Fibroblast of skin of scalp (primary cell): ENCODE measurements at regions not wholly inside any gene's neighbourhood (a gene's known extent, or its start where the extent isn't known, plus 50 kb on each side); places are given as distances from the start of the nearest gene placed in this dataset.

Source experiments
- DNase-seq: peaks from one replicate; pipeline ENCODE4 v3.0.0-alpha.2; 2013

DNA sequence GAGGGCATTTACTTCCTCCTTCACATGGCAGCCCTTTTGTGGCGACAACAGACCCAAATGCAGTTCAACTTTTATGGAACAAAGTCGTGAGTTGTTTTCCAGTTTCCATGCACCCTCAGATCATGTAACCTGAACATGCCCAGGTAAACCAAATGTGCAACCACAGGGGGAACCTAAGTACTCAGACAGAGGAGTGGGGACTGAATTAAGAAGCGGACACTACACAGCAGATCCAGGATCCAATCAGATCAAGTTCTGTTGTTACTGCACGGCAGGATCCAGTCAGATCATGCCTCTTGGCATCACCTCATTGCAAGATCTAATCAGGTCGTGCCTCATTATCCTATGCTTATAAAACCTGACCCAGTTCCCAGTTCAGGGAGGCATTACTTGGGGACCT is 115.7 kb downstream of the MATN1 start:
- no peak for DNase-seq

DNA sequence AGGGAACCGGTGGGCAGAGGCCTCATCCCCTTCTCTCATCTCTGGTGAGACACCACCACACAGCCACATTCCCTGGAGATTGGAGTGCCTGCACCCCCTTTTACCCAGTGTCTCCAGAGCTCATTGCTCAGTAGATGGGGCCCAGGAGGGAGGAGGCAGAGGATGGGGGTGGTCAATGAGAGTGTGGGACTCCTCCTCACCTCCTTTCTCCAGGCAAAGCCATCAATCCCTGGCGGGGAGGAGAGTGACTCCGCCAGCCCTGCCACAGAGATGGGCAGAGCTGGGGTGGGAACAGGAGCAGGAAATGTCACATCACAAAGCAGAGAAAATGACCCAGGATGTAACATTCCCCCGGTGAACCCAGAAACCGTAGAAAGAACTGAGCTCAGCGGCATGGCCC is 117.2 kb downstream of the MATN1 start:
- DNase-seq, result no peak

DNA sequence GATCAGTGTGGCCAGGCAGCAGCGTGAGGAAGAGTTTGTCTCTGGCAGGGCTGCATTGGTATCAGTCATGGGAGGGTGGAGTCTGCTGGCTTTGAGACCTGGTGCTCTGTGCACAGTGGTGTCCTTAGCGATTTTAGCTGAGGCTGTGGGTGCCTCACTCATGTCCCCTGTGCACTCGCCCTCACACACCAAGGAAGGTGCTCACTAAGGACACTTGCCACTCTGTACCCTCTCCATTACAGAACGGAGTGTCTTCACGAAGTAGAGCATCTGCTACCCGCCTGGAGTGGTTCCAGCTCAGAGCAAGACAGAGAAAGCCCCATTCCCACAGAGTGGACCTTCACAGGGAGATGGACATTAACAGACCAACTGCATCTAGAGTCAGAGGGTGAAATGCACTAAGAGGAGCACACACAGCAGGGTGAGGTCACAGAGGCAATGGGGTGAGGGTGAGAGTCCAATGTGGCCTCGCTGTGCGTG is 117.9 kb downstream of the MATN1 start:
- no peak for DNase-seq

DNA sequence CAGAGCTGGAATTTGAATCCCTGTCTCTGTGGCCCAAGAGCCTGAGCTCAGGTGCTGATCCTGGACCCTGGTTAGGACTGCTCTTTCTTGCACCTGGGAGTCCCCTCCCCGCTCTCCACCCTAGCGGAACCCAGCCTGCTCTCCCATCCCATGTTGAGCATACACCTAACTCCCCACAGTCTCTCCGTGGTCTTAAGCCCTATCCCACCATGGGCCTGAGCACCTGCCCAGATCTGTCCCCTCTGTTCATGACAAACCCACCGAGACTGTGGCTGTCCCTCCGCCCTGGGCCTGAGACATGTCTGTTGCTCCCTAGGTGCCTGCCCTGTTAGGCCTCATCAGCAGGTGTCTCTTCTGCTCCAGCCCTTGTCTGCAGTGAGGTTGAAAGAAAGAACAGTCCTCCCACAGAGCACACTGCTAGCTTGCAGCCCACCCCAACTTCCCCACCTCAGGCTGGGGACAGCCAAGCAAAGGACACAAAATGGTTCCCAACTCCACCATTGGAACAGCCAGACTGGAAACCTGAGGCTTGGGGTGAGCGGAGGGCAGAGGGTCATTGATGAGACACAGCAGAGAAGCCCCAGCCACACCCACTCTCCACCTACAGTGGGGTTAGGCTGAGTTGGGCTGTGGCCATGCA is 118.5 kb downstream of the MATN1 start:
- no peak for DNase-seq

DNA sequence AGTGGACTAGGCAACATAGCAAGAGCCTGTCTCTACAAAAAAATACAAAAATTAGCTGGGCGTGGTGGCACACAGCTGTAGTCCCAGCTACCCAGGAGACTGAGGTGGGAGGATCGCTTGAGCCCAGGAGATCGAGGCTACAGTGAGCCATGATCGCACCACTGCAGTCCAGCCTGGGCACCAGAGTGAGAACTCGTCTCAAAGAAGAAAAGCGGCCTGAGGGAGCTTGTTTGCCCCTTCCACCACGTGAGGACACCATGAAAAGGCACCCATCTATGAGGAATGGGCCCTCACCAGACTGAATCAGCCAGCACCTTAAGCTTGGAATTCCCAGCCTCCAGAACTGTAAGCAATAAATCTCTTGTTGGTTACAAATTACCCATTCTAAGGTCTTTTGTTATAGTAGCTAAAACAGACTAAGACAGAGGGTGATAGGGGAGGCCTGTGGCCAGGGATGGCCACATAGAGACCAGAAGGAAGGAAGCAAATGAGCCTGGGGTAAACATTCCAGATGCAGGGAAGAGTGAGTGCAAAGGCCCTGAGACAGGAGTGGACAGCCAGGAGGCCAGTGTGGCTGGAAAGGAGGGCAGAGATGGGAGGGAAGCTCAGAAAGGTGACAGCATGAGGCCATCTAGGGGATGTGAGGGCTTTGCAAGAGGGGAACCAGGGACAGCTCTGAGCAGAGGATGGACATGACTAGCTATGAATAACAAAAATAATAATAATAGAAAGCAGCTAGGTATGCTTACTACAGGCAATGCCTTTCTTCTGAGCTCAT is 120.1 kb downstream of the MATN1 start:
- no peak for DNase-seq

DNA sequence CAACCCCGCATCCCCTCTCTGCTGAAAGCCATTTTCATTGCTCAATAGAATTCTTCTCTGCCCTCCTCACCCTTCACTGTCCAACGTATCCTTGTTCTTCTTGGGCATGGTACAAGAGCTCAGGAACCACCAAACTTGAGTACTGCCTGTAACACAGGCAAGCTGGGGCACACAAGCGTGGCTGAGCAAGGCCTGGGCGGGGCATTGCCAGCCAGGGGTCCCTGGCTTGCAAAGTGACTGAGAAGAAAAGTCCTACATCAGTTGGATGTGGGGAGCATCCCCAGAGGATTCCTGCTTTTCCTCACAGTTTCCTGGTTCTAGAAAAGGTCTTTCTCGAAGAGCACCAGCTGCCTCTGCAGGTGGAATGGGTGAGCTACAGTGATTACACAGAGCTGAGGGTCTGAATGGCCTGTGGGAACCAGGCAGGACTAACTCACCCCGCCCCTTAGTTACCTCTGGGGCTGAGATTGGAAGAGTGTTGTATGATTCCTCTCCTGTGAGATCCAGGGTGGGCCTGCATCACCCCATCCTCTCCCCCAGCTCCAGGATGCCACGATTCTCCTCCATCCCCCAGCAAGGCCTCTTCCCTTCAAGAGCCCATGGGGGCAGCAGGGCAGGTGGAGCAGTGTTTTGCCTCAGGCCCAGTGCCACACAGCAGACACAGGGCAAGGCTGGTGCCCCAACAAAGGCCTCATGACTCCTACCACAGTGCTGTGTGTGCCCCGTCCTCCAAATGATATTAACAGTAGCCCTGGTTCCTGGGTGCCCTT is 121.9 kb downstream of the MATN1 start:
- DNase-seq, result no peak

DNA sequence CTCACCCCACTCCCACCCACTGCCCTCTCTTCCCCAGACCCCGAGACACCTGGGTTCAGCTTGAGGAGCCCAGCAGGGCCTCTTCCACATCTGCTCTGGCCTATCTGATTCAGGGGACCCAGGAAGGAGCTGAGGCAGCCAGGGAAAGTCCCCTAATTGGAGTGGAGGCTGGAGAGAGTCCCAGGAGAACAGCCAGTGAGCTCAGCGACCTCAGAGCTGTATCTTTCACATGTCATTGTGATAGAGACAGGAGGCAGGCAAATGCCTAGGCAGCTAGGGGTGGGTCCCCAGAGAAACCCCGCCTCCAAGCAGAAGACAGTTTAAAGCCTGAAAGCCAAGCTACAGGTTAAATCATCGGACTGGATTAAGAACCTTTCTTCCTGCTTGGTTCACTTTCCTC is 122.7 kb downstream of the MATN1 start:
- no peak for DNase-seq

DNA sequence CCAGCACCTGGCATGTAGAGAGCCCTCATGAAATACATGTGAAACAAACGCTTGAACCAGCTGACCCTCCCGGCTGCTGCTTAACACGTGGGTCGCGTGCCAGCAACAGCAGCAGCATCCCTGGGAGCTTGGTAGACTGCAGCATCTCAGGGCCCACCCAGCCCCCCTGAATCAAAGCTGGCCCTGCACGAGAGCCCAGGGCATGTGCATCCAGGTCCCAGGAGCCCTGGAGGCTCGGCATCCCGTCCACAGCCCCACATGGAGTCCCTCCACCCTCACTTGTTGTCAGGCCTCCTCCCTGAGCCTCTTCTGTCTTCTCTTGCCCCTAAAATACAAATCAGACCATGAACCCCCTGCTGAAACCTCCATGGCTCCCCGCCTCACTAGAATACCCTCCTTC is 123.1 kb downstream of the MATN1 start:
- DNase-seq, result no peak

DNA sequence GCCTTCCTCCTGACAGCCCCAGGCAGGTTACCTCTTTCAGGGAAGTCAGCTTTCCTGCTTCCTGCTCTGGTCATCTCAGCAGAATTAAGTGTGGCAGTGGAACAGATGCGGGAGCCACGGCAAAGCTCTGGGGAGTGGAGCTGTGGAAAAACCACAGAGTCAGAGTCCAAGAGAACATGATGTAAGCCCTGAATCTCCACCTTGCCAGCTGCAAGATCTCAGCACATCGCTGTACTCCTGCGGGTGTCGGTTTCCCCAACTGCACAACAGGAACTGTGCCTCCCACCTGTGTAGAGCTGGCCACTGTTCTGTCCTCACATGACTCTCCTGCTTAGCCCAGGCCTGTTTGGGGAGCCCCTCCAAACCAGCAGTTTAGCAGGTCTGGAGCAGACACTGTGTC is 123.7 kb downstream of the MATN1 start:
- no peak for DNase-seq

DNA sequence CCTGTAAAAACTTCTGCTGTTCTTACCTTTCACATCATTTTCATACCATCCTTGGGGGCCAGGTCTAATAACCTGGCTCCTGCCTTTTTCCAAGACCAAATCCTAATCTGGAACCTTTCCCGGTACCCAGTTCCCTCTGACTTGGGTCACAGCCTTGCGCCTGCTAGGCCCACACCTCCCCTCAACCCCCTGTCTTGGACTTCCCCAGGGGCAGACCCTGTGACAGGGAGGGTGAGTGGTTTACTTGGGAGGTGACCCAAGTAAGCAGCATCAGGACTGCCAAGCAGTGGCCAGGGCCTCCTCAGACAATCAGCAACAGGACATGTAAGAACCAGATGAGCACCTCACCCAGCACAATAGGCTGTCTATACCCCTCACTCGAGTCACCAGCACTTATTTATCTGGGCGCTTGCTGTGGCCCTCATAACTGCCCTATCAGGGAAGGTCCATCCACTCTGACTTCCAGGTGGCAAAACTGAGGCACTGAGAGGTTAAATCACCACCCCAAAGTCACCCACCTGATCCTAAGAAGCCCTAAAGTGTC is 124.7 kb downstream of the MATN1 start:
- DNase-seq, result no peak

DNA sequence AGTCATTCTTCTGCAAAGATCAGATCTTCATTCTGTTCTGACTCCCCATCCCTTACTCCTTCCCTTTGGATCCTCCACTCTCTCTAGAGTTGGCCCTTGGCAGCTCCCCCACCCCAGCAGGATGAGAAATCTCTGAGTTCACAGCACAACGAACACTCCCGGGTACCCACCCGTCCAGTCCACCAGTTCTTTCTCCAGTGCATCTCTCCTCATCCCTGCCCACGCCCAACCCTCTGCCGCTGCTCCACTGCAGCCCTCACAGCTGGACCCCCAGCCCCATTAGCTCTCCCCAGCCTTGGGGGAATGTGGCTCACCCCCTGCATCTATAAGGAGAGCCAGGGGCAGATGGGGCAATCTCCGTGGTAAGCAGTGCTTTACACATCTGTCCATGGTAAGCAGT is 125.7 kb downstream of the MATN1 start:
- DNase-seq, result no peak

DNA sequence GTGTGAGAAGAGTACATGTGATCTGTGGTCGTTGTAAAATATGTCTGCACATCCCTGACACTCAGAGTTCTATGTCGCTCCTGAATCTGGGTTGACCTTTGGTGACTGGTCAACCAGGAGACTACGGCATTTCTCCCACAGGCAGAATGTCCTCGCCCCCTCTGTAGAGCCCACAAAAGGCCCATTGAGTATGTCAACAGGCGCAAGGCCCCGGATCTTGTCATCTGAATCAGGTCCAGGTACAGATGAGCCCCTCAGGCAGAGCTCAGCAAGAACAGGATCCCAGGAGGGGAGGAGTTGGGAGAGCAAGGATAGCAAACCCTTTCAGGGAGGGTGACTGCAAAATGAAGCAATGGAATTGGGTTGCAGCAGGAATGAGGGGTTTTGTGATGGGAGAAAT is 126.5 kb downstream of the MATN1 start:
- DNase-seq, result no peak

DNA sequence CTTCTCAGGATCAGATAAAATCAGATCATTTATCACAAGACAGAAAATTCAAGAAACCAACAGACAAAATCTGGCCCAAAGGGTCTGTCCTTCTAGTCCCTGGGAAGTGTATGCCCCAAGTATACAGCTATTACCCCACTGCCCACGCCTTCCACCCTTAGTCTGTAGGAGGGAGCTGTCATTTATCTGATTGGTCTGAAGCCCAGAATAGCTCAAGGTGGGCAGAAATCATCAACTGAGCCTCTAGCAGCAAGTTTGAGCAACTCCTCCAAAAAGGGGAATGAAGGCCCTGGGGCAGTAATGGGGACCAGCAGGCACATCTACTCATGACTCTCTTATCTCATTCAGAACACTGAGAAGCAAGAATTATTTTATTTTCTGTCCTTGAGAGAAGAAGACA is 126.9 kb downstream of the MATN1 start:
- DNase-seq, result no peak

DNA sequence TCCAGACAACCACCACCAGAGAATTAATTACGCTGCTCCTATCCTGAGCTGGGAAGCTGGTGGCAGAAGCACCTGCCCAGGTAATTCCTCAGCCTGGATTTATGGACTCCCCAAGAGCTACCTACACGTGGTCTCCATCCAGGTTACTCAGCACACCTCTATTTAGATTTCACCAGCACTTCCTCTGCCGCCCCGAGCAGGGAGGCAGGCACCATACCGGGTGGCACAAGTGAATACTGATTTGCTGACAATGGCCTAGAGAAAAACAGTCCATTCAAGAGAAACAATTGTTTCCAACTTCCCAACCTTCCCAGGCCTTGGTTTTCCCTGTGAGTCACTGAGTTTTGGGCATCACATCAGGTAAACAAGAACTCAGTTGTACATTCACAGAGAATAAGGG is 134.3 kb downstream of the MATN1 start:
- no peak for DNase-seq

DNA sequence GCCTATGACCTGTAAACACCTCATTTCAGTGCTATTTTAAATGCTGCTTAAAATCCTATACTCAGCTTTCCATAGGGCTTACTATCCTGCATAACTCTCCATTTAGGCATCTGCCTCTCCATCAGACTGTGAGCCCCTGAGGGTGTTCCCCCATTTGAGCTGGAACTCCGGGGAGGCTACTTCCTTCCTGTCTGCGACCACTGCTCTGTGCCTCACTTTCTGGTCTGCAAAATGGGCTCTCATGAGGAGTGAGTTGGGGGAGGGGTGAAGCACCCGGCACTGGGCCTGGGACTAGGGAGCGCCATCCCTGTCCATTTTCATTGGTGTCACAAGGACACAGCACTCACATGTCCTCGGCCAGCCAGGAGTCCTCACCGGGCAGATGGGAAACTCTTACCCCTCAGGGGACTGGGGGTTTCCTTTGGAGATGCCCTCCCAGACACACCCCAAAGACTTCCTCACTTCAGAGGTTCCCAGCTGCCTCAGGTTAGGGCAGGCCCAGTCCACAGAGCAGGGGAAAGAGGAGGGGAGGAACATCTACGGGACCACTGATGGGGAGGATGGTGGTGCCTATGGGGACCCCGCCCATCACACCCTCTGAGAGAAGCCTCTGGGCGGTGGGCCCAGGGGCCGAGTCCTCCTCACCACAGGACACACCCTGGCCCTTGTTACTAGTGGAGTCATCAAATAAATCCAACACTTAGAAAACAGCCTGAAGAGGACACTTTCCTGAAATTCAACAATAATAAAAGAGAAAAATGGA is 134.9 kb downstream of the MATN1 start:
- no peak for DNase-seq

DNA sequence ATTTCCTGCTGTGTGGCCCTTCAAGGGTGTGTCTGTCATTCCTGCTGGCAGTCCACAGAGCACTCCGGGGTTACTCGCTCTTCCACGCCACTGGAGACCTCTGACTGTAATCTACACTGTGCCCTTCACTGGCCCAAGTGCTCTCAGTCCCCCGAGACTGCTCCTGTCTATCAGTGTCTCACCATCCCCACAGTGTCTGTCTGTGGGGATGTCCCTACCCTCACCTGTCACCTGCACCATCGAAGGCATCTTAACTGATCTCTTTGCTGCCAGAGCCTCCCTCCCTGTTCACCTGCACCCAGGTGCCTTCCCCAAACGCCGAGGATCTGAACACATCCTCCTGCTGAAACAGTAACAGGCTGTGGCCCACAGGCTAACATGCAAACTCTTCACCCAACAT is 136.7 kb downstream of the MATN1 start:
- no peak for DNase-seq

DNA sequence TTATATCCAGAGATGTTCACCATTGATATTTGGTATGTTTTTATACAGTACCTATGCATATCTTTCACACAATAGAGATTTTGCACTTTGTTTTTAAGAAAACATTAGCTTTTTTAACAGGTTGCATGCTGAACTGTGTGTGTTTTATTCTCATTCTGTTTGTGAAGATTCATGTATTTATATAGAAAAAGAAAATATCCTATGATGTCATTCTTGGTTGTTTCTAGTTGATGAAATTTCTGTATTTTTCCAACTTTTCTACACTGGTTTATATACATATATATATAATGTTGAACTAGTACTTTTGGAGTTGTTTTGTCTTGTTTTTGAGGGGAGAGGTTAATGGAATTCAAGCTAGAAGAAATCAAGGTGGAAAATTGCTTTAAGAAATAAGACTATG is 143.8 kb downstream of the MATN1 start:
- no peak for DNase-seq

DNA sequence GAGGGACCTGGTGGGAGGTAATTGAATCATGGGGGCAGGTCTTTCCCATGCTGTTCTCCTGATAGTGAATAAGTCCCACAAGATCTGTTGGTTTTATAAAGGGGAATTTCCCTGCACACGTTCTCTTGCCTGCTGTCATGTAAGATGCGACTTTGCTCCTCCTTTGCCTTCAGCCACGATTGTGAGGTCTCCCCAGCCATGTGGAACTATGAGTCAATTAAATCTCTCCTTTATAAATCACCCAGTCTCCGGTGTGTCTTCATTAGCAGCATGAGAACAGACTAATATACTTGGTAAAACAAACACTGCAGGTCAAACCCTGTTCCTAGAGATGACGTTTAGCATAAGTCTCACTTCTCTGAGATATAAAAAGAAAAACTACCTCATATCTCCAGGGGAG is 148.3 kb downstream of the MATN1 start:
- DNase-seq, result no peak

DNA sequence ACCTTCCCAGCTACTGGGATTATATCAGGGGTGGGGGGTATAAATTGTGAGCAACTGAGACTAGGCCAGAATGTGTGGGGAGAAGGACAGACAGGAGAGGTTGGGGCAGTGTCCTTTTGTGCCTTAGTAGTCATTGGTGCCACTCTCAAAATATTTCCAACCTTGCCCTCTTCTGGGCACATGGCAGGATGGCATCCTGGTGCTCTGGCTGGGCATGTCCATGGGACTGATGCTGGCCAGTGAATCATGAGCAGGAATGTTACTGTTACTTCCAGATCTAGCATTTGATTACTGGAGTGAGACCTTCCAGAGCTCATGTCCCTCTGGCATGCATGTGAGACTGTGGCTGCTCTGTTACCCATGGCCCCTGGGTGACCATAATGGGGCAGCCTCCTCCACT is 151.2 kb downstream of the MATN1 start:
- DNase-seq, result peak; percentile 11

DNA sequence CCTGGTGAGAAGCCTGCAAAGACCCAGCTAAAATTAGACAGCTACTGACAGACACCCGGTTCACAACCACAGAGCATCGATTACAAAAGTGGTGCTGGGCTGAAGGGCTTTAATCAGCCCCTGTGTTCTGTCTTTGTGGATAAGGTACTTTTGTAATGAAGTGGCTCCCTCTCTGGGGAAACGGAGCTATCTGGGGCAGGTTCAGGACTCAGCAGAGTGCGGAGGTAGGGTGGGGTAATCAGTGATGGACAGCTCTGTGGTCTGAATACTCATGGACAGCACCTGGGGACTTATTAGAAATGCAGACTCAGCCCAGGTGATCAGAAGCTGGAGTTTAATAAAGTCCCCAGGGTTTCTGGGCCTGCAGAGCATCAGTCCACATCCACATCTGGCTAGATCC is 152.0 kb downstream of the MATN1 start:
- no peak for DNase-seq

DNA sequence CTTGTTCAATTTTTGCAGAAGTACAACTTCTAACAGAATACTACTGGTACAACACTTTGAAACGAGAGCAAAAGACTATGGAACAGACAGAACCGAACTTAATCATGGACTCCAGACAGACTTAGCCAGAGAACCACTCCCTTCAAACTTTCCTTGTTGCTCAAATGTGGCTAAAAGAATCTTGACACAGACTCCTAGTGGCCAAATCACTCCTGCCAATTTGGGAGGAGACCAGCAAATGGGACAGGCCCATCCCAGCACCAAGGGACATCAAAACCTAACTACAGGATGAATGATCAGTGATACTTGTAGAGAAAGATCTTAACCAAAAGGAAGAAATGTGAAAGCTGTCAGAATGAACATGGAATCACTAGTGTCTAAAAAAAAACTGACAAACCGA is 154.0 kb downstream of the MATN1 start:
- DNase-seq, result no peak

DNA sequence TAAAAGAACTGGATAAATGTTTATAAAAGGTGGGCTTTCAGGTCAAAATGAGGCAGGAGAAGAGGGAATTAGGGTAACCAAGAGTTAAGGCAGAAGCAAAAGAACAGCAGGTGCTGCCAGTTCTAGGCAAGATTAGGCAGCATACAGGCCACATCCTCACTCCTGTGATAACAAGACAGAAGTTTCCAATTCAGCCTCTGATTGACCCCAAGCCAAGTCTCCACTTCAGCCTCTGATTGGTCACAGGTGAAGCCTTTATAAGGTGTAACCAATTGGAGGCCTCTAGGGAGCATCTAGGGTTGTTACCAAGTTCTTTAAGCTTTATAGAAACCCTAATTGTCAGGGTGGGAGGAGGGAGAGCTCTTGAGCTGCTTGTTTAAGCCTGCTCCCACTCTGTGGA is 160.8 kb downstream of the MATN1 start:
- DNase-seq, result no peak

DNA sequence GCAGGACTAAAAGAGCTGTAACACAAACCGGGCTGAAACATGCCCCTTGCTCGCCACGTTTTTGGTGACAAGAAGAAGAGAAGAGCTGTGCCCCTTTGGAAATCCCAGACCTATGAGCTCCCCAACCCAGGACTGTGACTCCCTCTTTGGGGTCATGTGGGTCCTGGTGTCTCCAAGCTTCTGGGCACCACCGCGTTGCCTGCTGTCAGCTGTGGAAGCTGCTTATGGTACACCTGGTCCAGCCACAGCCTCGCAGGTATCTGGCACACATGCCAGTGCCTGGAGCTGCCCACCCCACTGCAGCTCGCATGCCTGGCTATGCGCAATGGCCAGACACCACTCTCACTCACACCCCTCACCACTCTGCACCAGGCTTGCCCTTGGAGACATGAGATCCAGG is 171.8 kb downstream of the MATN1 start:
- DNase-seq, result no peak
